ENCODE measurements at regions not wholly inside any gene's neighbourhood (a gene's known extent, or its start where the extent isn't known, plus 50 kb on each side); places are given as distances from the start of the nearest gene placed in this dataset.

GRCh38 chr11:70536051-70536877 is 137.9 kb downstream of the CTTN start (continued):
- TF ChIP-seq NFIC (IDR thresholded peaks at IDR 0.05; ENCODE audit: borderline replicate concordance) (no peak), TCF12 (IDR thresholded peaks at IDR 0.05) (no peak), EZH2phosphoT487 (IDR thresholded peaks at IDR 0.05; ENCODE audit: borderline replicate concordance, low read depth) (no peak), RCOR1 (IDR thresholded peaks at IDR 0.05; ENCODE audit: low read length) (no peak), NRF1 (IDR thresholded peaks at IDR 0.05; ENCODE audit: low read depth, low read length) (no peak), POLR2AphosphoS5 (IDR thresholded peaks at IDR 0.05; ENCODE audit: low read depth, low read length) (no peak), ZBTB33 (IDR thresholded peaks at IDR 0.05; ENCODE audit: borderline replicate concordance, low read depth) (no peak)

GRCh38 chr11:70537576-70538571 is 139.5 kb downstream of the CTTN start:
- no peaks in the 10 kb centered on the region for H3K9me2 ChIP-seq
- H3K27me3 ChIP-seq (ENCODE audit: insufficient read depth), result no peaks in the 10 kb centered on the region
- WGBS (ENCODE audit: low lambda C conversion rate), result 59% methylated on average over 22 of the region's 28 CpGs
- H3K27ac ChIP-seq (ENCODE audit: low read depth in 2 of 2, low read length in 1 of 2), result no peak overlapping the region
- H3K79me2 ChIP-seq (ENCODE audit: insufficient read depth), result no peaks in the 10 kb centered on the region
- no peak overlapping the region for H3K9ac ChIP-seq
- DNase-seq, result peak; percentile 44
- no peaks in the 10 kb centered on the region for H4K20me1 ChIP-seq (ENCODE audit: insufficient read depth)
- POLR2A ChIA-PET, result interaction anchor here (0.6 kb wide), 1 partner anchor 62 kb away, joined by 3 read pairs; no protein-coding TSS in a partner anchor
- no peak overlapping the region for H3K4me2 ChIP-seq
- H3K4me1 ChIP-seq (ENCODE audit: control insufficient read depth in 1 of 2, insufficient read depth in 2 of 2, low read depth in 1 of 2, low read length in 1 of 2), result no peaks in the 10 kb centered on the region; a peak in 1 of 4 replicates
- TF ChIP-seq MXI1 (IDR thresholded peaks at IDR 0.05; ENCODE audit: low read depth, low read length), result no peak
- TF ChIP-seq JUND (IDR thresholded peaks at IDR 0.05), result no peak
- no peak for TF ChIP-seq MEF2A (IDR thresholded peaks at IDR 0.05; ENCODE audit: borderline replicate concordance, low read depth)
- TF ChIP-seq TEAD4 (IDR thresholded peaks at IDR 0.05; ENCODE audit: borderline replicate concordance, insufficient read depth), result no peak
- no peak overlapping the region for H3K4me3 ChIP-seq (ENCODE audit: low read depth in 2 of 2, low read length in 1 of 2)
- H3K9me3 ChIP-seq, result no peaks in the 10 kb centered on the region
- H2AFZ ChIP-seq (ENCODE audit: low read depth), result no peak overlapping the region
- no peaks in the 10 kb centered on the region for H3K36me3 ChIP-seq (replicated peaks in 1 of 2; ENCODE audit: control insufficient read depth in 1 of 2, insufficient read depth in 2 of 2, low read length in 1 of 2)
- no peaks in the 10 kb centered on the region for H3F3A ChIP-seq (replicated peaks; ENCODE audit: insufficient read depth)
- CTCF ChIA-PET, result interaction anchor here (1.1 kb wide), 1 partner anchor 16 kb away, joined by 3 read pairs; no protein-coding TSS in a partner anchor

All from SK-N-SH (cell line).